Natural killer cell (primary cell): ENCODE measurements at regions not wholly inside any gene's neighbourhood (a gene's known extent, or its start where the extent isn't known, plus 50 kb on each side); places are given as distances from the start of the nearest gene placed in this dataset.
"Not testable (repeated sequence)": the region's sequence is repeated elsewhere in the genome, so short reads cannot be mapped to it uniquely, and the experiment has no call there.

Experiments used
- ATAC-seq, 3 donors: fragments of 150-1000 bp in 2 of 3; fragments of 200-7000 bp in 1 of 3; cut with Tn5 transposase; 1 replicate in 1 of 3; 2 replicates in 2 of 3; pipeline ENCODE4 v1.10.0; 2021; ENCODE audit warnings: mild to moderate bottlenecking in 2 of 3, moderate library complexity in 2 of 3
- DNase-seq, 2 donors: peaks; one replicate each; pipeline versions ENCODE4 v3.0.0 to v3.0.0-alpha.2; 2013 to 2021; ENCODE audit warnings: mixed read lengths in 1 of 2
- H3K27ac ChIP-seq: one replicate; pipeline ENCODE4 v1.5.1; 2013; ENCODE audit warnings: mild to moderate bottlenecking, low read length
- H3K27me3 ChIP-seq: one replicate; pipeline ENCODE4 v1.6.1; 2013; ENCODE audit warnings: low read length; ENCODE audit not compliant: control insufficient read depth, insufficient read depth
- H3K36me3 ChIP-seq: one replicate; pipeline ENCODE4 v1.6.1; 2013; ENCODE audit warnings: low read length; ENCODE audit not compliant: control insufficient read depth, insufficient read depth
- H3K4me1 ChIP-seq: one replicate; pipeline ENCODE4 v1.6.1; 2013; ENCODE audit warnings: low read length; ENCODE audit not compliant: control insufficient read depth, insufficient read depth
- H3K4me3 ChIP-seq: one replicate; pipeline ENCODE4 v1.5.1; 2013; ENCODE audit warnings: low read length
- H3K9me3 ChIP-seq: one replicate; pipeline ENCODE4 v1.6.1; 2013; ENCODE audit warnings: low read length; ENCODE audit not compliant: control insufficient read depth, insufficient read depth
- H3K27ac Mint-ChIP-seq, 2 donors: one replicate each; pipeline ENCODE4 v1.8.0; 2022; ENCODE audit warnings: mild to moderate bottlenecking in 2 of 2, mixed read lengths in 2 of 2, moderate library complexity in 1 of 2
- H3K27me3 Mint-ChIP-seq, 2 donors: one replicate each; pipeline ENCODE4 v1.8.0; 2022; ENCODE audit warnings: low read depth in 2 of 2, mixed read lengths in 2 of 2
- H3K36me3 Mint-ChIP-seq: one replicate; pipeline ENCODE4 v1.8.0; 2022; ENCODE audit warnings: mixed read lengths
- H3K4me1 Mint-ChIP-seq, 2 donors: one replicate each; pipeline ENCODE4 v1.8.0; 2022; ENCODE audit warnings: mixed read lengths in 2 of 2
- H3K4me3 Mint-ChIP-seq: one replicate; pipeline ENCODE4 v1.8.0; 2022; ENCODE audit warnings: mild to moderate bottlenecking, moderate library complexity, mixed read lengths
- H3K9me3 Mint-ChIP-seq, 2 donors: one replicate each; pipeline ENCODE4 v1.8.0; 2022; ENCODE audit warnings: mixed read lengths in 2 of 2
- WGBS: methylation state at CpG from one replicate; pipeline ENCODE4 v1.1.7; 2013; ENCODE audit warnings: missing lambda C conversion rate; ENCODE audit not compliant: insufficient coverage; 5-methylcytosine and 5-hydroxymethylcytosine counted together
- intact Hi-C: fragments of 100-400 bp; cut with micrococcal nuclease; formaldehyde crosslinking; loops from one replicate; pipeline ENCODE4 v1.14.2; 2022
- TF ChIP-seq, protein P1 (sequence below): fragments of 200-600 bp; IDR thresholded peaks from one replicate; pipeline ENCODE4 v1.8.0; 2022; ENCODE audit warnings: antibody characterized with exemption

DNA sequence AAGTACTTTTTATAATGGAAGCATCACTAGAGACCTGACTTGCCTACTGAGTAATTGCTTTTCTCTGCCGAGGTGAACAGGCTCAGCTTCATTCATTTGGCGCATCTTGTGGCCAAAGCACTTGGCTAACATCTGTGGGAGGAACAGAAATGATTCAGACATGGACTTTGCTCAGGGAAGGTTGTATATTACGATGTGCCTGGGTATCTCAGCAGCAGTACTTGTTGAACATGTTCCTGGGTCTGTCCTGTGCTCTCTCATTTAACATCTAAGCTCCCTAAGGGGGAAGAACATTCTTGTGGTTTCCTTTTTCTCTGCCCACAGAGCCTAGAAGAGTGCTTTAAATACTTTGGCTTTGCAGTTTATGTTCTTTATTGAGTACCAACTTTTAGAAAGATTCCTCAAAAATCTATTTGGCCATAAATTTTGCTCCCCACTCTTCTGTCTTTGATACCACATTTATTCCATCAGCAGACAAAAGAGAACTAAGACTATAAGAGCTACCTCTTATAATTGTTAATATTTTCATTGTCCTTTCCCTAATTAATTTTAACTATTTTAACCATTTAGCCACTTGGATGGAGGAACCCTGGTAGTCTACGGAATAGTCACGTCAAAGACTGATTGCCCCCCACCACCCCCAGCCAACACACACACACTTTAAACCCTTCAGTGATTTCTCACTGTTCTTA, 101.2 kb upstream of the EGLN3 start:
- Histone ChIP-seq H3K27me3 (no peaks in the 10 kb centered on the region), H3K27ac (no peak overlapping the region), H3K4me3 (no peak overlapping the region), H3K9me3 (no peaks in the 10 kb centered on the region), H3K36me3 (no peaks in the 10 kb centered on the region), H3K4me1 (peaks cover 10% of the 10 kb centered on the region)
- DNase-seq (no peak), ATAC-seq (no peak)
- Mint-ChIP-seq H3K9me3 (no peaks in the 10 kb centered on the region), H3K4me1 (peaks cover 5 to 12% of the 10 kb centered on the region in 2 donors), H3K27me3 (peaks cover 7 to 10% of the 10 kb centered on the region in 2 donors), H3K4me3 (no peak overlapping the region), H3K27ac (no peak overlapping the region), H3K36me3 (no peaks in the 10 kb centered on the region)
- intact Hi-C loops = no loop called here
- TF ChIP-seq, protein P1, sequence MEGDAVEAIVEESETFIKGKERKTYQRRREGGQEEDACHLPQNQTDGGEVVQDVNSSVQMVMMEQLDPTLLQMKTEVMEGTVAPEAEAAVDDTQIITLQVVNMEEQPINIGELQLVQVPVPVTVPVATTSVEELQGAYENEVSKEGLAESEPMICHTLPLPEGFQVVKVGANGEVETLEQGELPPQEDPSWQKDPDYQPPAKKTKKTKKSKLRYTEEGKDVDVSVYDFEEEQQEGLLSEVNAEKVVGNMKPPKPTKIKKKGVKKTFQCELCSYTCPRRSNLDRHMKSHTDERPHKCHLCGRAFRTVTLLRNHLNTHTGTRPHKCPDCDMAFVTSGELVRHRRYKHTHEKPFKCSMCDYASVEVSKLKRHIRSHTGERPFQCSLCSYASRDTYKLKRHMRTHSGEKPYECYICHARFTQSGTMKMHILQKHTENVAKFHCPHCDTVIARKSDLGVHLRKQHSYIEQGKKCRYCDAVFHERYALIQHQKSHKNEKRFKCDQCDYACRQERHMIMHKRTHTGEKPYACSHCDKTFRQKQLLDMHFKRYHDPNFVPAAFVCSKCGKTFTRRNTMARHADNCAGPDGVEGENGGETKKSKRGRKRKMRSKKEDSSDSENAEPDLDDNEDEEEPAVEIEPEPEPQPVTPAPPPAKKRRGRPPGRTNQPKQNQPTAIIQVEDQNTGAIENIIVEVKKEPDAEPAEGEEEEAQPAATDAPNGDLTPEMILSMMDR = no peak
- WGBS = 63% methylated on average over 5 of the region's 5 CpGs

DNA sequence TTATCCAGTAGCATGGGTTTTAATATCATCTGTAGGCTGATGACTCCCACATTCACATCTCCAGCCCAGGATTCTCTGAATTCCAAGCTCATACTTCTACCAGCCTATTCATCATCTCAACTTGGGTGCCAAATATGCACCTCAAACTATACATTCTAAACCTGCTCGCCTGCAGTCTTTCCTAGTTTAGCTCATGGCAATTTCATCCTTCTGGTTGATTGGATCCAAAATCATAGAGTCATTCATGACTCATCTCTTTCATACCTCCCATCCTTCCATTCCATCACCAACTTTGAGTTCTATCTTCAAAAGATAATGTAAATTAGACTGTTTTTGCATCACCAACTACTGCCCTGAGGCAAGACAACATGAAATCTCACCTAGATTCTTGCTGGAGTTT, 99.7 kb upstream of the EGLN3 start:
- H3K4me1 Mint-ChIP-seq = peaks cover 11 to 20% of the 10 kb centered on the region in 2 donors
- Histone ChIP-seq H3K9me3 (no peaks in the 10 kb centered on the region), H3K4me1 (peaks cover 21% of the 10 kb centered on the region), H3K4me3 (no peak overlapping the region), H3K27ac (no peak overlapping the region), H3K27me3 (no peaks in the 10 kb centered on the region), H3K36me3 (no peaks in the 10 kb centered on the region)
- H3K27me3 Mint-ChIP-seq = peaks cover 7 to 10% of the 10 kb centered on the region in 2 donors
- no peaks in the 10 kb centered on the region for H3K9me3 Mint-ChIP-seq
- TF ChIP-seq, protein P1 = no peak
- no peak for ATAC-seq
- H3K4me3 Mint-ChIP-seq = no peak overlapping the region
- no peaks in the 10 kb centered on the region for H3K36me3 Mint-ChIP-seq
- DNase-seq = no peak
- 90% methylated on average over 1 of the region's 1 CpG for WGBS
- no peak overlapping the region for H3K27ac Mint-ChIP-seq
- intact Hi-C loops = no loop called here

DNA sequence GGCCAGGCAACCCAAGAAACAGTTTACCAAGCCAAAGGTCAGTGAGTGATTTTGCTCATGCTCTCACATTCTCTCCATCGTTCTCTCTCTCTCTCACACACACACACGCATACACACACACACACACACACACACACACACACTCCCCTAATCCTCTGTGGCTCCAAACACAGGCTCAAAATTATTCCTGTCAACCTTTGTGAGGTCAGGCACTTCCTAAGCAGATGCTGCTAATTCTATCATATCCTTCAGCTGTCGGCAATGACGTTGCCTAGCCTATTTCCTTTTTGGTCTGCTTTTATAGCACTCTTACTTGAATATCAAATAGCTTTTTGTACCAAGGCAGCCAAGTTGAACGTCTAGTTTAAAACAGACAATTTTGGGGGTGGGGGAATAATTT, 98.9 kb upstream of the EGLN3 start:
- intact Hi-C loops = no loop called here
- 56% methylated on average over 5 of the region's 5 CpGs for WGBS
- TF ChIP-seq, protein P1 = no peak

DNA sequence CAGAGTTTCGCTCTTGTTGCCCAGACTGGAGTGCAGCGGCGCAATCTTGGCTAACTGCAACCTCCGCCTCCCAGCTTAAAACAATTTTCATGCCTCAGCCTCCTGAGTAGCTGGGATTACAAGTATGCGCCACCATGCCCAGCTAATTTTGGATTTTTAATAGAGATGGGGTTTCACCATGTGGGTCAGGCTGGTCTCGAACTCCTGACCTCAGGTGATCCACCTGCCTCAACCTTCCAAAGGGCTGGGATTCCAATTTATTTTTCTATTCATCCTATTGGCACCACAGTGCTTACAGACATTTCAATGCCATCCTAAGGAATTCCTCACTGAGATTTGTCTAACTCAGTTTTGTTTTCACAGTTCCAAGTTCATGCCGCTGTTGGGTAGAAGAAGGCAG, 98.3 kb upstream of the EGLN3 start:
- ATAC-seq = not testable (repeated sequence)

More for the DNA sequence above, 98.9 kb upstream of the EGLN3 start:
- Mint-ChIP-seq H3K27ac (no peak overlapping the region), H3K4me1 (peaks cover 11 to 21% of the 10 kb centered on the region in 2 donors), H3K4me3 (no peak overlapping the region), H3K9me3 (no peaks in the 10 kb centered on the region), H3K27me3 (peaks cover 7 to 10% of the 10 kb centered on the region in 2 donors), H3K36me3 (no peaks in the 10 kb centered on the region)
- H3K27ac ChIP-seq = no peak overlapping the region
- DNase-seq (no peak), ATAC-seq (no peak)
- H3K36me3 ChIP-seq = no peaks in the 10 kb centered on the region
- H3K4me1 ChIP-seq = peaks cover 21% of the 10 kb centered on the region
- H3K9me3 ChIP-seq = no peaks in the 10 kb centered on the region
- no peaks in the 10 kb centered on the region for H3K27me3 ChIP-seq
- H3K4me3 ChIP-seq = no peak overlapping the region

More for the DNA sequence above, 98.3 kb upstream of the EGLN3 start:
- Mint-ChIP-seq H3K27me3 (peaks cover 7 to 14% of the 10 kb centered on the region in 2 donors), H3K4me1 (peaks cover 15 to 27% of the 10 kb centered on the region in 2 donors)
- H3K9me3 Mint-ChIP-seq, H3K9me3 ChIP-seq, H3K4me3 ChIP-seq, H3K27ac ChIP-seq, H3K4me3 Mint-ChIP-seq, DNase-seq, H3K27ac Mint-ChIP-seq, intact Hi-C loops, H3K36me3 ChIP-seq, H3K36me3 Mint-ChIP-seq, H3K27me3 ChIP-seq: not testable (repeated sequence)
- peaks cover 25% of the 10 kb centered on the region for H3K4me1 ChIP-seq
- 92% methylated on average over 7 of the region's 7 CpGs for WGBS
